Ureter (tissue), 1 donor: ENCODE measurements at regions not wholly inside any gene's neighbourhood (a gene's known extent, or its start where the extent isn't known, plus 50 kb on each side); places are given as distances from the start of the nearest gene placed in this dataset.

Experiments
- DNase-seq: peaks from one replicate; pipeline ENCODE4 v3.0.0-alpha.2; 2020; ENCODE audit warnings: low spot score
- donor health status: DM: yes; HTN: yes; CAD: no.

- no peak for DNase-seq
These were observed 874.1 kb downstream of the GRM8 start for GRCh38 chr7:126378642-126379041.

GRCh38 chr7:126370038-126370668 lies 882.6 kb downstream of the GRM8 start:
- DNase-seq: no peak

GRCh38 chr7:126362746-126363145 lies 890.0 kb downstream of the GRM8 start:
- no peak for DNase-seq

DNA sequence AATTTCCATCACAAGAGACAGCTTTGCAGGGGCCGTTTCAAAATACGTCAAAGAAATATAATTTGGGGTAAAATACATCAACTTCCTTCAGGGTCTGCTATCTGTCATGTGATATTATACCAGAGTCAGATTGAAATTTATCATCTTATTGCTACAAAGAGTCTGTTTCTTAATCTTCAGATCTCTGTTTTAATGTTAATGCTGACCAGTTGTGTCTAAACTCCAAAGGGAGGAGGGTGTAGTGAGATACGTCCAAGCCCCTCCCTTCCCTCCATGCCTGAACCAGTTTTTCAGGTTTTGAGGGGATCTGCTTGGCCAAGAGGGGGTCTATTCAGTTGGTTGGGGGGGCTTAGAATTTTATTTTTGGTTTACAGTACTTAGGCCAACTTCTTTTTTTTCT lies 891.6 kb downstream of the GRM8 start:
- DNase-seq: no peak

GRCh38 chr7:126339813-126340212 lies 912.9 kb downstream of the GRM8 start:
- DNase-seq: no peak

DNA sequence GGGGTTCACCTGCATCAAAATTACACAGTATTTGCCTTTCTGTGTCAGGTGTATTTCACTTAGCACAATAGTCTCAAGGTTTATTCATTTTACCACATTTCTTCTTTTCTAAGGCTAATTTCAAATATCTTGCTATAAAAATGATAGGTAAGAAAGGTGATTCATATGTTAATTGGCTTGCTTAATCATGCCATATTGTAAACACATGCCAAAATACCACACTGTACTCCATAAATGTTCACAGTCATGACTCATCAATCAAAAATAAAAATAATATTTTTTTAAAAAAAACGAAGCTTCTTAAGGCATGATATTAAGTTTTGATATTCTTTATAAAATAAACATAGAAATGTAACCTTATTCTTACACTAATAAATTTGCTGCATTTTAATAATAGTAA lies 947.1 kb downstream of the GRM8 start:
- DNase-seq: no peak

DNA sequence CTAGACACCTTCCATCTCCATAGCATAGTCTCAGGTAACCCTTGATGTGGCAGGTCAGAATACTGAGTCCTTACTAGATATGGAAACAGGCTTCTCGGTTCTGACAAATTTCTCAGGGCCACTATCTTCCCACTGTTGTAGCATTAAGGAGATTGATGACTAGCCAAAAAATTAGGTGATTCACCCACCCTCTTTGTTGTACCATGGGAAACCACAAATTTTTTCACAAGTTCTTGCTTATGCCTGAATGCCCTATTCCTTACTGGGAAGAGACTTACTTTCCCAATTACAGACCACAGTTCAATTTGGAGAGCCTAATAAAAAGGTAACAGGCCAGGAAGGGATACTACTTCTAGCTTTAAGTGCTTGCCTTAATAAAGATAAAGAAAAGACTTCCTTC lies 948.8 kb downstream of the GRM8 start:
- no peak for DNase-seq

GRCh38 chr7:126302639-126303038 lies 950.1 kb downstream of the GRM8 start:
- no peak for DNase-seq

DNA sequence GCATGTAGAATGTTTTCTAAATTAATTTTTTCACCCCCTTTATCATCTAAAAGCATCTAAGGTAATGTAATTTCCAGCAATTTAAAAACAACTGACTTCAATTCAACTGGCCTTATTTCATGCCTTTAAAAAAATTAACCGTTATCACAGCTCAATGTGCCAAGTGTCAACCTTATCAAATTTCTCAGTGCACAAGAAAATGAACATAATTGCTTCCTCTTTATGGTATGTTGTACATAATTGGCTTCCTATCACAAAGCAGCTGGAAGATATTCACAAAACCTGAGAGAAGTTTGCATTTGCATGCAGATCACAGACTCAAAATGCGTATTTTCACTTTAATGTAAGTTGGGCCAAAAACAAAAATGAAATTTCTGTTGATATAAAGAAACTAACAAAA lies 966.4 kb downstream of the GRM8 start:
- no peak for DNase-seq

DNA sequence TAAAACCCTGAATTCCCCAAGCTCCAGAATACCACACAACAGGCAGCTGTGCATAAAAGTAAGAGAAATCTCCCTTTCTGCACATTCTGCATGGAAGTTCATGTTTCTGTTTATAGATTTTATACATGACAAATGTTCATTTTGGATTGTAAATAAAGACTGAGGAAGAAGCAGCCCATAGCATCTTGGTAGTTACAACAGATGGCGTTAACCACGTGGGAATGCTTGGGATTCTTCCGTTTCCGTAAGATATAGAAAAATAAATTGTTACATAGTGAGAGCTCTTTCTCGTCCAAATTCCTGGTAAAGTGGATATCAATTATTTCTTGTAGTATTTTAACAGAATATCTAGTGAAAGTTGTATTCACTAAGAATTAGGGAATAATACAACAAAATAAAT lies 1016.5 kb downstream of the GRM8 start:
- DNase-seq: no peak

DNA sequence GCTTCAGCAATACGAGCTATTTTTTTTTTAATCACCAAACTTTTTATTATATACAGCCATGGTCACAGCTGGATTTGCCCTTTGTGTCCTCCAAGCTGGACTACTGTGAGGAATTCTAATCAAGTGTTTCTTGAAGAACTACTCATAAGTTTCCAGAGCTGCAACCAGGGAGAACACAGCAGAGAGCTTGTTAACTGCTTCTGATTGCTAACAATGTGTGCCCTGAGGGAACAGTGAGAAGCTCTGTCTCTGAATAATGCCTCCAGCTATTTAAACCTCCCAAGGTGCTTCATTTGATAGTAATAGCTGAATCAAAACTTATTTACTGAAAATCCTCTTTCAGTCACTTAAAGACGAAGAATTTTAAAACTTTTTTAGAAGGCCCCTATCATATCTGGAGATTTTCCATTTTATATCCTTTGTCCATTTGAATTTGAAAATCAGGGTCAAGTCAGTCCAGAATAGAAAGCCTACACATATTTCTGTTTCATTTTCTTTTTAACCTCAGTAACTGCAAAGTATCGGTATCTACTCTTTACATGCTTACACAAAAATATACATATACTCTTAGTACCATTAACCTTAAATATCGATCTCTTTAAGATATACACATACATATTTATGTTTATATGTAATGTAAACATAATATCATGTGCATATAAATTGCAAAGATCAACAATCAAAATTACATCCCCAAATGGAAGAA lies 1024.2 kb downstream of the GRM8 start:
- DNase-seq: no peak

- DNase-seq: no peak
These were observed 1025.1 kb downstream of the GRM8 start for GRCh38 chr7:126227643-126228042.

DNA sequence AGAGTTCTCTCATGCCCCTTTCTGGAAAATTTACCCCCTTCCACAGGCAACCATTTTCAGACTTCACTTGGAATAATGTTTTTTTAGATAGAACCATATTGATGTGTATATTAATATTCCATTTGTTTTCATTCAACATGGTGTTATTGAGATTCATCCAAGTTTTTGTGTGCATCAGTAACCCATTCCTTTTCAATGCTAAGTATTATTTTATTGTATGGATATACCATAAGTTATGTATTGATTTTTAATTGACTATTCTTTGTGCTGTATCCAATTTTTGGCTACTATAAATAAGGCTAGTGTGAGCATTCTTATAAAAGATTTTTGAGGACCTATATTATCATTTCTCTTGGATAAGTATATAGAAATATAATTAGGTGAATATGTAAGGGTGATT lies 1025.7 kb downstream of the GRM8 start:
- DNase-seq: no peak

DNA sequence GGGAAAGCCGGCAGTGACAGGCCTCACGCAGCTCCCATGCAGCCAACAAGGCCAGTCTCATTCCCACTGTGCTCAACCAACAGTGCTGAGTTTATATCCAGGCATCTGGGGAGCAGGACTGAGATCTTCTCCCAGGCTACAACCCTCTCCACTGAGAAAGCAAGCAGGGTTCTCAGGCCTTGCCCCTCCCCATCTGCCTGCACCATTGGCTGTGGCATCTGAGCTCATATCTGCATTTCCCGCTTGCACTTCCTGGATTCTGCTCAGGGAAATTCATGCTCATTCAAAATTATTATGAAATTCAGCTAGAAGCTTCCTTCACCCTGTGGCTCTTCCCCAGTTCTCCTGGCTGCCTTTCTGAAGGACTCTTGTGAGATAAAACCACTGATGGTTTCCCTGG lies 1029.0 kb downstream of the GRM8 start:
- no peak for DNase-seq

- no peak for DNase-seq
These were observed 1030.0 kb downstream of the GRM8 start for GRCh38 chr7:126222782-126223181.

DNA sequence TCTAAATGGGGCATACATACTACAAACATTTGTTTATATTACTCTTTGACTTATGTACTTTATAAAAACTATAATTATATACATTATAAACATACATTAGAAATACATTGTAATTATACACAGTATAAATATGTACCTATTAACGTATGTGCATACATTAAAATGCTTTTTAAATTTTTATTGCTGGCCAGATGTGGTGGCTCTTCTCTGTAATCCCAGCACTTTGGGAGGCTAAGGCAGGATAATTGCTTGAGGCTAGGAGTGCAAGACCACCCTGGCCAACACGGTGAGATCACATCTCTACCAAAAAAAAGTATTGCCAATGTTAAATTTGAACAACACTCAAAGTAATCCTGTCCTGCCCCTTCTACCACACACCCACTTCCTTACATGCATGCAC lies 1037.0 kb downstream of the GRM8 start:
- DNase-seq: no peak

GRCh38 chr7:126213876-126214275 lies 1038.9 kb downstream of the GRM8 start:
- DNase-seq: no peak

DNA sequence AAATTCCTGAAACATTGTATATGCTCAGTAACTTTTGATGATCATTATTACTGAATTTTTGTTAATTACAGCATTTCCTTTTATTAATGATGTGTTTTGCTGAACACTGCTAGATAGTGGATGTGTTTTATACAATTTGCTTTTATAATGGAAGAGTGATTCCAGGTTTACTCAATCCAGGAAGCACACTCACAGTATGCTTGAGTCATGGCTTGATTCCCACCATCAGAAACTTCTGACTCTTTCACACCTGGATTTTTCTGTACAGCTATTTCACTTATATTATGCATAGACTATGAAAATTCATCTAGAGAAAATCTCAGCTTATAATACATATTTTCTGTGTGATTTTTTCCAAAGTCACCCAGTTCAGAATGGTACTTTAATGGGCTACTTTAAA lies 1040.9 kb downstream of the GRM8 start:
- DNase-seq: no peak

DNA sequence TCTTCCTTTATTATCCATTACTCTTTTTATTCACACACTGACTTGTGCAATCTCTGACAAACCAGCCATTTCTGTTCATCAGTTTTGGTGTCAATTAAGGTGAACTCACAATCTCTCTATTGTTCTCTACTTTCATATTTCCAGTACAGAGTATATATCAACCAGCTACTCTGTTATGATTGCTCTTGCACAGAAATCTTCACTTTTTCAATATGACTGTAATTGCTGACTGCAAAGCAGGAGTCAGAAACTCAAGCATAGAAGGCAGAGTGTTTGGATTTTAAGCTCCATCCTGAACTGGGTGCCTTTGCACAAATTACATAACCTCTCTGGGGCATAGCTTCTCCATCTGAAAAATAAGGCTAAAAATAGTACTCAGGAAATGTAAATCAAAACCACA lies 1042.0 kb downstream of the GRM8 start:
- no peak for DNase-seq

GRCh38 chr7:126203185-126203584 lies 1049.6 kb downstream of the GRM8 start:
- DNase-seq: no peak

DNA sequence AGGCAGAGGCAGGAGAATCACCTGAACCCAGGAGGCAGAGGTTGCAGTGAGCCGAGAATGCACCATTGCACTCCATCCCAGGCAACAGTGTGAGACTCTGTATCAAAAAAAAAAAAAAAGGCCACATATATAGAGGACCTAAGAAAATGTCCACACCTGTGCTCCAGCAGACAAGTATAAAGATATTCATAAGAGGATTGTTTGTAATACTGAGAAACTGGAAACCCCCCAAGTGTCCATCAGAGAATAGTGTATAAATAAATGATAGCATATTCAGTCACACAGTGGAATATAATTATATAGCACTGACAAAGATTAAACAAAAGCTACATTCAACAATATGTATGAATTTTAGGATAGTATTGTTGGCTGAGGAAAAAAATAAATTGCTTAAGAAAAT lies 1050.6 kb downstream of the GRM8 start:
- no peak for DNase-seq

- no peak for DNase-seq
These were observed 1066.7 kb downstream of the GRM8 start for GRCh38 chr7:126185959-126186580.

- no peak for DNase-seq
These were observed 1072.8 kb downstream of the GRM8 start for GRCh38 chr7:126179916-126180315.
